Fibroblast of peridontal ligament (primary cell): ENCODE measurements at regions not wholly inside any gene's neighbourhood (a gene's known extent, or its start where the extent isn't known, plus 50 kb on each side); places are given as distances from the start of the nearest gene placed in this dataset.
A peak's percentile ranks its signal among the peaks of the same experiment; 100 is the strongest.

ENCODE experiments used
- DNase-seq: peaks from one replicate; pipeline ENCODE4 v3.0.0-alpha.2; 2010; ENCODE audit errors: extremely low read depth

DNA sequence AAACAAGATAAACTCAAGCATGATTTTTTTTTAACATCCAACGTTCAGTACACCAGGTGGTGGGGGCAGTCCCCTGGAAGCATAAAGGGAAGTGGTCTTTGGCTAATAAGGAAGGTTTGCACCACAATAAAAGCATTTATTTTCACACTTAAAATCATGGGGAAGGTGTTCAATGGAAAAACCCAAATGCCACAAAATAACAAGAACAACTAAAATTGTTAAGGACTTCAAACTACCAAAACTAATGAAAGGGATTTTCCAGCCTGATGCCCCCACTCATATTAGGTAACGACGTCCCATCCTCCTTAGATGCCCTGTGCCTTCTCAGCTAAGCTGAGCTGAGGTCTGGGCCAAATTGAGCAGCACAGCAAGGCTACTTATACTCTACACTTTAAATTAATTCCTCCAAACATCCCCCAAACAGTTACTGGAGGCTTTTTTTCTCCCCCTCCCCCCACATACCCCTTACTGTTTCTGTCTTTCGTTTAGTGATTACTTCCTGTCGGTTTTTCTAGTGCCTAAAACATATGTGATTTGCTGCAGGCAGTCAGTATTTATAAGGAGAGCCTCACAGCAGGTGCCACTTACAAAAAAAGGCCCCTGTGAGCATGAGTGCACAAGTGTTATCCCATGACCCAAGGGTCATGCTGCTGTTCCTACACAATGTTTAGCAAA, 259.7 kb upstream of the ZNF608 start:
- no peak for DNase-seq

DNA sequence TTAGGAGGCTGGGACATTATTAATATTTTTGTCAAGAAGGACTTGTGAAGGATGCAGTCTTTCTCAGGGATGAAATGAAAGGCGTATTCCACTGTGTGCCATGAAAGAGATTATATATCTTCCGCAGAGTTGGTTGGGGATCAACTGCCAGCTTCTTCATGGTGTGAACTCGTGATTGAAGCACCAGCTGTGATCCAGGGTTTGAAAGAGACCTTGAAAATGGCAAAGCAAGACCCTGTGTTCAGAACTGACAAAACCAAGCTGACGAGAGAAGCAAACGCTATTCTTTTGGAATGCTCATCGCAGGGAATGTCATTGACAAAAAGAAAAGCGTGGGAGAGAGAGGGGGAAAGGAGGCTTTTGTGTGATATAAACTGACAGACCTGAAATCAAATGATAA, 263.9 kb upstream of the ZNF608 start:
- no peak for DNase-seq

DNA sequence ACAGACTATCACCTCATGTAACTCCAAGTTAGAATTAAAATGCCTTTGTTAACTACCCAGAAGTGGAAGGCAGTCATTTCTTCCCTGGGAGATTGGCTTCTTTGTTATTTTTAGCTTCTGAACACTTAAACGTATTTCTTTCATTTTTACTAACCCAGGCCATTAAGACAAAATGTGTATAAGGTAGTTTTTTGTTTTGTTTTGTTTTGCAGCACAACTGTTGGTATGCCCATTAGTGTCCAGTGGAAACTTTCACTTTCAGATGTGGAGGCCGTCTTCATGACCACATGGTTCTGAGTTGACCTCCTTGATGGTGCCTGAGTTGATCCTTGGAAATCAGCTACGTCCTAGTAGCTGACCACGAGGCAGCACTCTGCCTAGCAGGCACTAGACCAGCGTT, 264.6 kb upstream of the ZNF608 start:
- DNase-seq = no peak

DNA sequence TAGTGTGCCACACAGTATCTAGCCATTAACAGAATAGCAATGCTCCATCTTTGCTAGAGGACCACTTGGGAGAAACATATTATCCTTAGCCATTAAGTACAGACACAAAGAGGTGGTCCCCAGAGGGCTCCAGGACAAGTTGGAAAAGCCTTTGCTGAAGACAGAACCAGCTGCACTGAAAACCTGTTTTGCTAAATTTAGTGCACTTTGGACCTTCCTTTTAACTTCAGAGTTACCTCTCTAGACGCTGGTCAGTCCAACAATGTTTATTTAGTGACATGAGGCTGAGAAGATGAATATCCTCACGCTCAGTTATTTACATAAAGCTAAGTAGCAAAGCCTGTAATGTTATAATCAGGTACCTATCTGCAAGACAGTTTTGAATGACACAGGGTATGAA, 265.0 kb upstream of the ZNF608 start:
- no peak for DNase-seq

DNA sequence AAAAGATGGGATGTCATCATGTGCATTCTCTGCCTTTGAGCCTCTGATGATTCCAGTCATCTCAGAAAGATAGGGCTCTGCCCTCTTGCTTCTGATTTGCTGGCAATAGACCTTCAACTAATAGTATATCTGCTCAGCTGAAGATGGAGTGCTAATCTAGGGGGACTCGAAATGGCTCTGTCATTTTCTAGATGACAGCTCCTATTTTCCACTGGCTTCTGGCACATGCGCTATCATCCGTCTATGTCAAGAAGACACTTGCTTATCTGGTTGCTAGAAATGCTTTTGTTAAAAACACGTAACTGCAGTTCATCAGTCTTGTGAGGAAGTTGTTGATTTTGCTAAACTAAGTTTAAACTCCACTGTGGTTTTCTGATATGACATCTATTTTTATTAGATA, 265.5 kb upstream of the ZNF608 start:
- DNase-seq = no peak

DNA sequence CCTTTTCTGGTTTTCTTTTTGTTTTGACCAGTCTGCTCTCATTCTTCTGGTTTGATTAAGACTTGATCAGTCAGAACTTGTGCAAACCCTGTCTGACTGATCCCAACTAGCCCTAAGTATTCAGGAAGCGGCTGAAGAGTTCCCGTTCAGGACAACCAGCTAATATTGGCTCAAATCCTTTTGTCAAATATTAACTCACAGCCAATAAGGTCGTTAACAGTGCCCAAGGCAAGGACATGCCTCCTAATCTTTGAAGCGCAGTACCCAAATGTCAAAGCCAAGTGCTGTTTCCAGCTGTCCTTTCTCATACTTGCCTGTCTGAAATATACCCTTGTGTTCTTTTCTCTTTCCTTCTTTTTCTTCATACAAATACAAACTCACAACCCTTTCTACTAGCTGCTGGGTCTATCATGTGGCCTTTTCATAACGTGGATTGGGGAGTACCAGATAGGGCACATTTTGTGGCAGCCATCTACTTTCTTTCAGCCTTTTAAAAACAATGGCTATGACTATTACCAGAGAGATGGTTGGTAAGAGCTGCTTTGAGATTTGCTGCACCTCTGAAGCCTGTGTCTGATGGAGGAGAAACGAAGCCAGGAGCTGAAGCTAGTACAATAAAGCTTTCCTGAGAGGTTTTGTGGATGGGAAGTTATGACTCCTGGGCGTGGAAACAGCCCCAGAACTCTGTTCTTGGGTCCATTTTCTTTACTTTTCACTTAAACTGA, 266.4 kb upstream of the ZNF608 start:
- no peak for DNase-seq

DNA sequence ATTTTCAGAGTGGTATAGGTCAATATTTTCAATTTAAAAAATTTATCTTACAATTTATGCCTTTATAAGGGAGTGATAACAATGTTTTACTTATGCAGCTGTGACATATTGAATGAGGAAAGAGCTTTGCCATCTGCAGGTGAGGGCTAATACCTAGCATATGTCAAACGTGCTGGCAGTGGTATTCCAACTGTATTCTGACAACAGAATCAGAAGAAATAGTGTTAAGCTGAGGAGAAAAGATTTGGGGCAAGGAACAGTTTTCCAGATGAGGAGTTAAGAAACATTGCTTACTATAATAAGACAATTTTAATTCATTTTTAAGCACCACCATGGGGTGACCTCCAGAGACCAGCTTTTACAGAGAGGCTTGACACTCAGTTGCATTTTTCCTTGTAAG, 267.8 kb upstream of the ZNF608 start:
- DNase-seq = no peak

DNA sequence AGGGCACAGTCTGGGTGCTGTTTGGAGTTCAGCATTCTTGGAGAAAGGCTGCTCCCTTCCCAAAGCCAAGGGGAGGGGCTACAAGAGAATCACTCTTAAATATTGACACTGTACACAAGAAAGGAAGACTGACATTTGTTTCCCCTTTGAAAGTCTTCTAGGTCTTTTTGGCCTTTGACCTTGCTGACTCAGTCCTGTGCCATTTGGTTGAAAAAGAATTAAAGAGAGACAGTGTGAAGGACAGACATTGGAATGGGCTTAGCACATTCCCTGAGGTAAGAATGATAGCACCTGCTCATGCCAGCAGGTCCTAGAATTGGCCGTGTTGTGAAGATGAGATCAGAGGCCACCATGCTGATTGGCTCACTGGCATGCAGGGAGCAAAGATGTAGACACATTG, 271.4 kb upstream of the ZNF608 start:
- no peak for DNase-seq

DNA sequence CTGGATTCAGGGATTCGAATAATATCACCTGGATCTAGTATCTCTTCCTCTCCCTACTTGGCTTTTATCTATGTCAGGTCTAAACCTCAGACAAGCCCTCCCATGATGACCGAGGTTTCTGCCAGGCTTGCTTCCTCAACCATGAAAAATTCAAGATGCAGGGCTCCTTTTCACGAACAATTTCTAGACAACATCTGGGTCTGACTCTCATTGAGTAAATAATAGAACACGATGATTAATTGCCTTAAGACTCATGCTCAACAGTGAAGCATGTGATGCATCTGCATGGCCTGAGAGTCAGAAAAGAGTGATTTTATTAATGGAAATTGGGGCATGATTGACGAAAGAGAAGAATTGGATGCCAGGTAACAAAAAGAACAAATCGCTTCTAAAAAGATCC, 277.2 kb upstream of the ZNF608 start:
- no peak for DNase-seq

DNA sequence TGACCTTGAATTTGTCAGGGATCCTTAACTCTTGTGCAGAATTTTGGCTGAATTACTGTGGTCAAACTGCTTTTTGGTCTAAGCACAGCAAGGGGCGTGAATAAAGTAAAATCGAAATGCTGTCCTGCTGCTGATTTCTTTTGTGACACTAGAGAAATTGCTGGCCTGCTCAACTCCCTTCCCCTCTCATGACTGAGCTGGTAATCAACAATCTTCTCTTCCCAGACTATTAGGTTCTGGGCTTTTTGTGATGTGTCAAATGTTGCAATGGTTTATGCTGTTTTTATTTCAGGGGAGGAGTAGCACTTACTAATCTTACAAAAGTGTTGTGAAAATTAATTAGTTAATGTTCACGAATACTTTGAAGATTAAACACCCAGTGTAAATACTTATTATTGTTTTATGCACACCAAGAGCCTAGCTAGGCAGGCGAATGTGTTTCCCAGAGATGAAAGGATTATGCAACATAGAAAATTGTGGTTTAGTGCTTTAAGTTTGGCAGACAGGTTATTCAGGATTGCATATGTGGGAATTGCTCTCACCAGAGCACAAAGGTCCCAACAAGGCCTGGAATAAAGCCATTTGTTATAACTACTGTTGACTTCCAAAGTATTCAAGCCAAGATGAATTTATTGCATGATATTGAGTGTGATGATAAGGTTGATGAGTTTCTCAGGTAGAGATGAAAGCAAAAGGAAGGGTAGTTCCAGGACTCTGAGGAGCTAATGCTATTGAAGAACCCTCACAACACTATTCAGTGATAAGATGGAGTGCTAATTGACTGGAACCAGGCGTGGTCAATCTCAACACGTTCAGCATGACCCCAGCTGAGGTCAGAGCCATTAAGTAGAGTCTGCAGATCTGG, 280.7 kb upstream of the ZNF608 start:
- DNase-seq = peak; percentile 59

DNA sequence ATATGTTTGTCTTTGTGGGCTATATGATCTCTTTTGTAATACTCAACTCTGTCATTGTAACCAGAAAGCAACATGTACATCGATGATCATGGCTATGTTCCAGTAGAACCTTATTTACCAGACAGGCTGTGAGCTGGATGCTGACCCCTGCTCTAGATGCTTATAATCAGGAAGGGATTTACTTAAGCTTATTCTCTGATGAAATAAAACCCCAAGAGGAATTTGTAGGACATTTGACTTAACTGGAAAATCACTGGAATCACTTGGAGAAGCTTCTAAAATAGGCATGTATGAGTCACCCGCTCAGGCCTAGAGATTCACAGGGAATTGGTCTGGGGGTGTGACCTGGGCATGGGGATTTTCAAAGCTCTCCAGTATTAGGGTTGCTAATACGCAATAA, 285.8 kb upstream of the ZNF608 start:
- DNase-seq = peak; percentile 83

DNA sequence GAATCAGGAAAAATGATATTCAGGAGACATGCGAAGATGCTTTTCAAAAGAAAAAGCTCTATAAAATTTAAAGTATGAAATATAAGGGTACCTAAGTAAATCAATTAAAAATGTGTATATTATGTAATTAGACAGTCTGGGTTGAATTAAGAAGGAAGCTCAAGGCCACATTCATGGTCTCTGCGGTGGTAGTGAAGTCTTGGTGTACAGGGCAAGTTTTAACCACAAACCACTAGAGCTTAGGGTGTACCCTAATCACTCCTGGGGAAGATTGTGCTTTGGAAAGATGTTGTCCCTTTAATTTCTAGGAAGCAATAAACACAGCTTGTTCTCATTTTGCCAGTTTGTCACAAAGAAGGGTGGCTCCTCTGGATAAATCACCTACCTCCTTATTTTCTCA, 287.2 kb upstream of the ZNF608 start:
- peak; percentile 25 for DNase-seq

DNA sequence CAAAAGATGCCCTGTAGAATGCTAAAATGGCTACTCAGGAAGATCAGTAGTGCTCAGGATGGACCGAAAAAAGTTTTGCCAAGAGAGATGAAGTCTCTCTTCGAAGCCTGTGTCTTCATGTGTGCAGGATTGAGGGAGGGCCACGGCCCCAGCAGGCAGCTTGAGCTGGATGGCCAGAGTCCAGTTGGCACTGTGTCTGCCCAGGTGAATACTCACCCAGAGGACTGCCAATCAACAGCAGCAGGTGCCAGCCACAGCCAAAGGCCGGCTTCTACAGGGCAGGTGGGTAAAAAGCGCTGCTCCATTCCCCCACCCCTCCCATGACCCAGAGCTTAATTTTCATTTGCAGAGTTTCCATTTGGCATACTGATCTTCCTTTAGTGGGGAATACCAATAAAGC, 287.9 kb upstream of the ZNF608 start:
- no peak for DNase-seq

DNA sequence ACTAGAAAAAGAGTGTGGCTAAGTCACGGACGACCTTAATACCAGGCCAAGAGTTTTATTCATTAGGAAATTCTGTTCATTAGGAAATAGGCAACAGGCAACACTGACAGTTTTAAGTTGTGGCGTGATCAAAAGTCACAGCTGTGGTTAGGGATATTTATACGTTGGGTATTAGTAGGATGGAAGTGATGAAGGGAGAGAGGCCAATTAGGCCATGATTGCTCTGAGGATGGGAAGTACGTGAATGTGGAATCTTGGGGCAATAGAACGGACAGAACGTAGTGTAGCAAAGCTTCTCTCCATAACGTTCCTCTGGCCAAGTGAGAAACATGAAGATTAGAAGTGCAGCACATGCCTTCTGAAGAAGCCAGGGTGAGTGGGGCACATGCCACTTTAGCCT, 290.1 kb upstream of the ZNF608 start:
- DNase-seq = no peak

DNA sequence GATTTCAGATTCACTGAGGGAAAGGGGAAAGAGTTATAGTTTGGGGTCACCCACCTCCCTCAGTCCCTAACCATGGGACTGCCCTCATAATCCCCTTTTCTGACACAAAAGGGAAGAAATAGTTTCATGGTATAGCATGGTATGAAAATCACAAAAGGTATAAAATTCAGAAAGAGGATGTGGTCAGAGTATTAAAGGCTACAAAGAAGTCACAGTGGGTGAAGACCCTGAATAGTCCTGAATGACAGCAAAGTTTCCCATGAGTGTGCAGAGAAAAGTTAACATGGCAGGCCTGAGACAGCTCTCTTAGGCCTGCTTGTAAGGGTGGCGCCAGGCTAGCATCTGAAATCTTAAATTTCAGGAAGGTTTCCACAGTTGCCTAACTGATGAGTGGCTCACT, 290.6 kb upstream of the ZNF608 start:
- DNase-seq = no peak

DNA sequence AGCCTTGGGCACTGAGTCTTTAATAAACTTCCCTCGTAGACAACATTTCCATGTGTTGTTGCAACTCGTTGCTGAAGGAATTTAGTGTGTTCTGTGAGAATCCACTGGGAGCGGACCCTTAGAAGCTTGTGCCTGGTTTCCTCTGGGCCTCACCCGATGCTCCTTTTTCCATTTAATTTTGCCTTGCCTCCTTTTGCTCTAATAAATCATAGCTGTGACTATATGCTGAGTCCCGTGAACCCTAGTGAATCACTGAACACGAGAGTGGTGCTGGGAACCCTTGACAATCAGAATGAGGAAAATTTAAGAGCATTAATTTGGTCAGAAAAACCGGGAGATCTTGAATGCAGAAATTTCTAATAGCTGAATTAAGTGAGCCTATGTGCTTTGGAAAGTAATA, 291.1 kb upstream of the ZNF608 start:
- DNase-seq = no peak

DNA sequence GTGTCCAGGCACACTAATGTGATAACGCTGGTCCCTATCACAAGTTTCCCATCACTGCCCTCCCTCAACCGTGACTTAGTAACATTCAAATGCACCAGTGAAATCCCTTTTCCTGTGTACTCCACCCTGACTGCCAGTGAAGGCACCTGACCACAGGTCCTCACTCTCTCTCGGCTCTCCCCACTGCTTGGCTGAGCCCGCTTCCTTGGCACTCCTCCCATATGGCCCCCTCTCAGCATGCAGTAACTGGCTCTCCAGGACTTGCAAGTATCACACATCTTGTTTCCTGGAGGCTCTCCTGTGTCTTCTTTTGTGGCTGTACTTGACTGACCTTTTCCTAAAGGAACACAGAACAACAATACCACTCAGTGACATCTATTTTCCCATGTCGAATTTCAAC, 292.0 kb upstream of the ZNF608 start:
- DNase-seq = no peak

DNA sequence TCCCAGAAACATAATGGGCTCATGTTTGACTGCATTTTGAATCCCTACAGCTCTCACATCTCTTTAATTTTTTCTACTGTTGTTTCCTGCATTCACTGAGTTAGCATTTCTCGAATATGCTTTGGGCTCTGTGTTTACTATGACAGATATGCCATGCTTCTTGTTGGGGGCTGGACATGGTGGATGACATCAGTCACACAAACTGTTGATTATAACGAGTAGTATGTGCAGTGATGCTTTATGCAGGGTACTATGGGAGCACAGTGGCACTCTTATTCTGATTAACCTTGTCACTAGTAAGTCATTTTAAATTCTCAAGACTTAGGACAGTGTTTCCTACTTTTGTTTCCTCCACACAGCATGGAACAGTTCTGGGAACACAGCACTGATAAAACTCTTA, 295.4 kb upstream of the ZNF608 start:
- no peak for DNase-seq

DNA sequence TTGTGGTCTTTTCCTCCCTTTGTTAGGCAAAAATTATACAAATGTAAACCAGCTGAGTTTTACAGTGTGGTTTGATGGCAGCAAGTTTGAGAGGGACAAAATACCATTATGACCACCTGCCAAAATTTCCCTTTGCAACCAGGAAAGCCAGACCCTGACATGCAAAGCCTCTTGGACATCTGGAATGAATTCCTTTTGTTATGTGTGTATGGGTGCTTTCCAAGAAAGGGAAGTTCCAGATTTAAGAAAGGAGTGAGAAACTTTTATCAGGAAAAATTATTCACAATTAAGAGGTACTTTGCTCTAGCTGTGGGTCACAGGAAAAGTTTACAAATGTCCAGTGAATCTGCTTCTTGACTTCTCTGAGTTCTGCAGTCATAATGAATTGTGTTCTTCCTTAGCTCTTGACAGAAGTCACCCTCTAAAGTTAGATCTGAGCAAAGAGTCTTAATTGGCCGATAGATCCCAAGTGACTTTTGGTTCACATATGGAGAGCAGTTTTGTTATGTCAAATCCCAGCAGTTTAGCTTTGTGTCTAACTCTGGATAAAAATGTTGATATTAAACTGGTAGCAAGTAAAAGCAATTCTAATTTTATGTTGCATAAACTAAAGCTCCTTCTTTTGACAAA, 295.9 kb upstream of the ZNF608 start:
- DNase-seq = peak; percentile 79

DNA sequence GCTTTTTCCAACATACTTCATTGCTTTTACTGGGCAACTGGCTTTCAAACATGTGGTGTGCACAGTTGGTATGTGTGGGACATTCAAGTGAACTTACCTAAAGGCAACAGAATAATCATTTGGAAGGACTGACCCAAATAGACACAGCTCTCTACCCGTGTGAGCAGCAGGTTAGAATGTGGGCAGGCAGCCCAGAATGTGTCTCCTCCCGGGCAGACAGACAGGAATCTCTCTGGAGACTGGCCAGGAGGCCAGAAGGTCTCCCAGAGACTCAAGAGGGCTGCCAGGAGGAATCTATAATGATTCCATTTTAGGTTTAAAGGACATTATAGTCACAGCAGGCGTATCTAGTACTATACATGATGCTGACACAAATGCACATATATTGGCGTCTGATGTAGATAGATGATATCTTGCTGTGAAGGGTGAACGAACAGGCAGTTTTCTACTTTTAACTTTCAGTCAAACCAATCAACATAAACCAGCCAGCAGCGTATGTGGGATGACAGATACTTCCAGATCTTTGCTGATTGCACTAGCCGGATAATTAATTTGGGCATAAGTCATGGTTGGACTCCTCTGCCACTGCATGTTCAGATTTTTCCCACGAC, 297.4 kb upstream of the ZNF608 start:
- peak; percentile 65 for DNase-seq

DNA sequence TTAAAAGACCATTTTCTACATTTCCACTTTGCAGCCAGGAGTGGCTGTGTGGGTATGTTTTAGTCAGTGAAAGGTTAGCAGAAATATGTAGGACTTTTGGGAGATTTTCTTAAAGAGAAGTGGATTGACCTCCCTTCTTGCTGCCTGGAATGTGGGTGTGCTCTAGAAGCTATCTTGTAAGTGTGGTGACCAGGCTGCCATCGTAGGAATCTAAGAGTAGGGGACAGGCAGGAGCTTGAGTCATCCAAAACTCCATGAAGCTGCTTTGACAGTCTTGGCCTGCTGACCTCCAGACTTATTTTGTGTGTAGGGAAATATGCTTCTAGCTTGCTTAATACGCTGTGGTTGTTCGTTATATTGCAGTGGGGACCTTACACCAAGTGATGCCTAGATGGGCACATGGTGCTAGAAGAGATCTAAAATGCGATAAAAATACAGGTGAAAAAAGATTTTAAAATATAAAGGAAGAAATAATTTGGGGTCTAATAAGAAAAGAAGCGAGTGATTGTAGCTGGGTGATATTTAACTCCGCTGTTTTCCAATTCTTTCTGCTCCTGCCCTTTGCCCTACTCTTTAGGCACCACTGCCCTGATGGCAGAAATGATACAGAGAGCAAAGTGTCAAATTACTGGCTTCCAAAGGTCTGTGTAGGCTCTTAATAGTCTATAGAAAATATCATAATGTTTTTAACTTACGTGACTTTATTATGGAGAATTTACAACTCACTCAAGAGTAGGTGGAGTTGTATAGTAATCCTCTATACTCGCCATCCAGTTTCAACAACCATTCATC, 298.2 kb upstream of the ZNF608 start:
- no peak for DNase-seq
